ENCODE measurements at regions not wholly inside any gene's neighbourhood (a gene's known extent, or its start where the extent isn't known, plus 50 kb on each side); places are given as distances from the start of the nearest gene placed in this dataset.

DNA sequence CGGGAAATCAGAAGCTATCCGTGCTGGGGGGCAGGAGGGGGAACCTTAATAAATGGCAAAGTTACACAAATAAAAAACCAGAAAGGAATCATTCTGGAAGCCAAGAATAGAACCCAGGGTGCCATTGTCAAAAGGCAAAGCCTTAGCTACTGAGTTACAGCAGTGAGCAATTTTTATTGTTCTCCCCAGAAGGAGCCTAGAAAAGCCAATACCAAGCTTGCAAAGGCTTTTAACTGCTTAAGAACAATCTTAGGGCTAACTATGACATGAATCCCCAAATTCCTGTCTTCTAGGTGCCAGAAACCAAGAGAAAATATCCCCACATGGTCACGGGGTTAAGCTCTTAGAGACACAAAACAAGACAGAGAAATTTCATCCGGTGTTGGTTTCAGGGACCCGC, 482.7 kb downstream of the CCSER2 start:
- TF ChIP-seq, protein P1, sequence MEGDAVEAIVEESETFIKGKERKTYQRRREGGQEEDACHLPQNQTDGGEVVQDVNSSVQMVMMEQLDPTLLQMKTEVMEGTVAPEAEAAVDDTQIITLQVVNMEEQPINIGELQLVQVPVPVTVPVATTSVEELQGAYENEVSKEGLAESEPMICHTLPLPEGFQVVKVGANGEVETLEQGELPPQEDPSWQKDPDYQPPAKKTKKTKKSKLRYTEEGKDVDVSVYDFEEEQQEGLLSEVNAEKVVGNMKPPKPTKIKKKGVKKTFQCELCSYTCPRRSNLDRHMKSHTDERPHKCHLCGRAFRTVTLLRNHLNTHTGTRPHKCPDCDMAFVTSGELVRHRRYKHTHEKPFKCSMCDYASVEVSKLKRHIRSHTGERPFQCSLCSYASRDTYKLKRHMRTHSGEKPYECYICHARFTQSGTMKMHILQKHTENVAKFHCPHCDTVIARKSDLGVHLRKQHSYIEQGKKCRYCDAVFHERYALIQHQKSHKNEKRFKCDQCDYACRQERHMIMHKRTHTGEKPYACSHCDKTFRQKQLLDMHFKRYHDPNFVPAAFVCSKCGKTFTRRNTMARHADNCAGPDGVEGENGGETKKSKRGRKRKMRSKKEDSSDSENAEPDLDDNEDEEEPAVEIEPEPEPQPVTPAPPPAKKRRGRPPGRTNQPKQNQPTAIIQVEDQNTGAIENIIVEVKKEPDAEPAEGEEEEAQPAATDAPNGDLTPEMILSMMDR (conservative IDR thresholded peaks at IDR 0.05; ENCODE audit: low read depth, low read length), result no peak
- no peak for TF ChIP-seq RAD21 (IDR thresholded peaks at IDR 0.05; ENCODE audit: low read length)
- no peak for TF ChIP-seq SMC3 (IDR thresholded peaks at IDR 0.05; ENCODE audit: low read depth, low read length)
- no peak for TF ChIP-seq POLR2A (IDR thresholded peaks at IDR 0.05; ENCODE audit: low read depth, low read length)
- TF ChIP-seq RFX5 (IDR thresholded peaks at IDR 0.05; ENCODE audit: low read depth, low read length), result no peak
- TF ChIP-seq, protein P2, sequence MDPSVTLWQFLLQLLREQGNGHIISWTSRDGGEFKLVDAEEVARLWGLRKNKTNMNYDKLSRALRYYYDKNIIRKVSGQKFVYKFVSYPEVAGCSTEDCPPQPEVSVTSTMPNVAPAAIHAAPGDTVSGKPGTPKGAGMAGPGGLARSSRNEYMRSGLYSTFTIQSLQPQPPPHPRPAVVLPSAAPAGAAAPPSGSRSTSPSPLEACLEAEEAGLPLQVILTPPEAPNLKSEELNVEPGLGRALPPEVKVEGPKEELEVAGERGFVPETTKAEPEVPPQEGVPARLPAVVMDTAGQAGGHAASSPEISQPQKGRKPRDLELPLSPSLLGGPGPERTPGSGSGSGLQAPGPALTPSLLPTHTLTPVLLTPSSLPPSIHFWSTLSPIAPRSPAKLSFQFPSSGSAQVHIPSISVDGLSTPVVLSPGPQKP (IDR thresholded peaks at IDR 0.05; ENCODE audit: borderline replicate concordance, low read depth, low read length), result no peak
- no peak for TF ChIP-seq MAZ (IDR thresholded peaks at IDR 0.05; ENCODE audit: borderline replicate concordance, low read depth, low read length)
- TF ChIP-seq RCOR1 (IDR thresholded peaks at IDR 0.05; ENCODE audit: insufficient replicate concordance, low read length), result no peak
- TF ChIP-seq FOS (IDR thresholded peaks at IDR 0.05; ENCODE audit: low read depth, low read length), result no peak
- TF ChIP-seq MAFK (IDR thresholded peaks at IDR 0.05; ENCODE audit: low read depth, low read length), result no peak
- TF ChIP-seq CEBPB (IDR thresholded peaks at IDR 0.05; ENCODE audit: low read depth, low read length), result no peak
- no peak for TF ChIP-seq BHLHE40 (IDR thresholded peaks at IDR 0.05; ENCODE audit: low read depth, low read length)
